ENCODE measurements at regions not wholly inside any gene's neighbourhood (a gene's known extent, or its start where the extent isn't known, plus 50 kb on each side); places are given as distances from the start of the nearest gene placed in this dataset.

DNA sequence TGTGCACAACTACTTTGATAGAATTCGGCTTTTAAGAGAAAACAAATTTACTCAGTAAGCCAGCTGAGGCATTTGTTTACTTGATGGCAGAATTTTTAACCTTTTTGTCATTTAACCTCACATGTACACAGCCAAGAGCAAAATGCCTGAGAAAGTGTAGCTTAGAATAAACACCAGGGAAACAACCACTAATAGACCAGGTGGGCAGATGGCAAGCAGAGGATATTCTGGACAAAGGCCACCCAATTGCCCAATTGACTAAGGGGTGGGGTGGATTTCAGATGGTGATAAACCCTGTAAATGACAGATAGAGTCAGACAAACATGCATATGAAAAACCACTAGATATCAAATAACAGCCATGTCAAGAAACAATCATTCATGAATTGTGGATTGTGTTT, 190.7 kb upstream of the FBXL4 start:
- DNase-seq (ENCODE audit: low spot score) = no peak

GRCh38 chr6:99137314-99137713, 189.6 kb upstream of the FBXL4 start:
- DNase-seq (ENCODE audit: low spot score) = no peak

- no peak for DNase-seq (ENCODE audit: low spot score)
These were observed 188.7 kb upstream of the FBXL4 start for GRCh38 chr6:99136488-99136887.

GRCh38 chr6:99132026-99132635, 184.4 kb upstream of the FBXL4 start:
- no peak for DNase-seq (ENCODE audit: low spot score)

DNA sequence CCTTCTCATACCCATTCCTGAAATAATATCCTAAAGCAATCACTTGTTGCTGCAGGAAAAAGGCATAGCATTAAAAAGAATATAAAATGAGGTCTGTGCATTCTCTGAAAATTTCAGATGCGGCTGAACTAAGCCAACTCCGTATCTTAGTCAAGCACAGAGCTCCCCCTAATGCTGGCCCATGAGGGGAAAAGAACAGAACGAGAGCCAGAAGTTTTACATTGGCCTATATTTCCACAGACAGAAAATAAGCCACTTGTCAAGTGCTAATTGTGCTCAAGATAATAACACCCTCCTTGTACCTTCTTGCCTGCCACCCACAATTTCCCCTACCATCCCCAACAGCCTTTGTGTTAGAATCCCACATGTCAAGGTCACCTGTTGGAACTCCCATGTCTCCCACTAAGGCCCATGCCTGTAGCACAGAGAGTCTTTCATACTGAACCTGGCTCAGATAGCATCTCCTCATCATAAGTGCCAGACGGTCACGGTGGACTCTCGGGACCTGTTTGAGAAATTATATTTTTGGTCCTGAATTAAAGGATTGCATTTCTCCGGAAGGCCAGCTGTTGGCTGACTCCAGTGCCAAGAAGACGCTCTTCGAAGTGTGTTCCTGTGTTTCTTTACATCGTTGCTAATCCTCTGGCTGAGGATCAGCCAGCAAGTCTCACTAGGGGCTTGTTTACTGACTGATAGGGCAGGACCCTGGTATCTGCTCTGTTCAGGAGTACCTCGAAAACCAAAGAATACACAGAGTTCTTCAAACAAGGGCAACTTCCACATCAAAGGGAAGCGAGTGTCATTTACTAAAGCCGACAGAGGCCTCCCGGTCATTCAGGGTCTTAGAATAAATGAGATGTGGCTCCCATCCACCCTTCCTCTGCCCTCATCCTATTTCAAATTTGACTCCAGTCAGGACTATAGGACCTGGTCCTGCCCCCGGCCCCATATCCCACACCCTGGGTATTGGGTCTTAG, 183.4 kb upstream of the FBXL4 start:
- no peak for DNase-seq (ENCODE audit: low spot score)

DNA sequence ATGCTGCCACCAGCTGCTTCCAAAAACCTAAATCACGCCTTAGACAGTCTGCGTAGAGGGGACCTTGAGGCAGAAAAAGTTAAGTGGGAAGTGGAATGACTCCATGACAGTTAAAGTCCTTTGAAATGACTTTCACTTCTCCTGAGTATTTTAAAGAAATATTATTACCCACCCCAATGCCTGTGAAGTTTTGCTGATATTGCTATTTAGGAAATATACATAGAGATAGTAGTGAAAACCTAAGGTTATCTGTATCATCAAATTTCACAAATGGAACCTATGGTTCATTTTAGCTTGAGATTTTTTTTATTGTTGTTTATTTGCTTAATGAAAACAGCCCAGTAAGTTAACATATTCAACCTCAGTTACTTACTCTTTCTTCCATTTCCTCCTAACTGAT, 182.1 kb upstream of the FBXL4 start:
- DNase-seq (ENCODE audit: low spot score) = no peak

DNA sequence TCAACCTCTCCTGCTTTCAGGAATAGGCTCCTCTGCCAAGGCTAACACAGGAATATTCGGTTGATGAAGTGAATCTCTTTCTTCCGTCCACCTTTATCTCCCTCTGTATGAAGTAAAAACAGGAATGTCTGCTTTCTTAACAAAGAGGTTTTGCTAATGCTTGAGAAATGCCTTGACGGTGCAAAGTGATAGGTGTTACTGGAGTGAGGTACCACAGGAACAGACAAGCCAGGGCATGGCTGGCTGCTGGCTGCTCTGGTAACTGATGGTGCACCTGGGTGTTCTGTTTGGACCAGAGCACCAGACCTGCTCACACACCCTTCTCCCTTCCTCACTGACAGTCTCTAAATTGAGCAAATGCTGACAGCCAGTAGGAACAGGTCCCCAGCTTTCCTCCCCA, 174.0 kb upstream of the FBXL4 start:
- no peak for DNase-seq (ENCODE audit: low spot score)

DNA sequence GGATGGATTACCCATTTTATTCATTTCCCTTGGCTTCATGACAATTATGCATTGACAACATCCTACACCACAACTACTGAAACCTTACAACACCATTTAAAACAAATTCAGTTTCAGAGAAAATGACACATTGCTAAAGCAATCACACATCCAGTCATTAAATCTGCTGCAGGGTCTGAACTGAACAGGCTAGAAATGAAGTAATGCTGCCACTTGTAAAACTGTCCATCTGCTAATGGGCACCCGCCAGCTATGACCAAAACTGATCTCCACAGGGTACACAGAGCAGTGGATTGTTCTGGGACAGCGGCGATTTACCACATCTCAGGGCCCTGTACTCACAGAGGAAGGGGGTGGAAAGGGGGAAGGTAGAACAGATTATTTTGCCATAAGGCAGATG, 172.9 kb upstream of the FBXL4 start:
- no peak for DNase-seq (ENCODE audit: low spot score)

DNA sequence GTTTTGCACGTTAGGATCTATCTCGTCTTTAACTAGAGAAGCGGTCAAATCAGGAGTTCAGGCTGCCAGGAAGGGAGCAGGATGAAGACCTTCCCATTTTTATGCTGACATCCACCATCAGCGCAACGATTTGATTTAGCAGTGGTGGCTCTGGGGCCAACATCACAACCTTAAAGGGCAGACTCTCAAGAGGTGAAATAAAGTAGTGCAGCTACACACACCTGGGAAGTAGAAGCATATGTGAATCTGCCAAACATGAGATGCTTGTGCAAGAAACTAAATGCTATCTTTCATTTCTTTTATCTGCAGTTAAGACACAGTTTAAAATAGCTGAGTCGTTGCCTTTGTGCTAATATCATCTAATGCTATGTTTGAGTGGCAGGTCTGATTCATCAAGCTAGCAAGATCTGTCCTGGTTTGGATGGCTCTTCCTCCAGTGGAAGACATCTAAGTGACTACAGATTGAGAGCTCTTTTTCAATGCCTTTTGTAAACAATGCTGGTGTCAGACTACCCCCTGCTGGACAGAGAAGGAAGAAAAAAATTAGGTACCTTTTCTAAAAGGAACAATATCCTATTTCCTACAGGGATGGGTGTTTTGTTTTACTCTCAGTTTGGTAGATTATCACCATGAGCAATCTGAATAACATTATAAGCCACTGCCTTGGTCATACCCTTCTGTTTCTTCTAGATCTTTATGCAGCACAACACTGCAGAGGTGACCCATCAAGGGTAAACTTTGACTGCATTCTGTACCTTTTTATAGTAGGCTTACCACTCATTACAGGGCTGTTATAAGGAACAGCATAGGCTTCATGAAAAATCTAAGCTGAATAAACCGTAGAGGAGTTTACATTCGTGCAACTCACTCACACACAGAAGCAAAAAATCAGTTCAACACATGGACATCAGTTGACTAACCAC, 171.6 kb upstream of the FBXL4 start:
- peak; percentile 3 for DNase-seq (ENCODE audit: low spot score)

GRCh38 chr6:99114769-99115406, 167.1 kb upstream of the FBXL4 start:
- DNase-seq (ENCODE audit: low spot score) = no peak

DNA sequence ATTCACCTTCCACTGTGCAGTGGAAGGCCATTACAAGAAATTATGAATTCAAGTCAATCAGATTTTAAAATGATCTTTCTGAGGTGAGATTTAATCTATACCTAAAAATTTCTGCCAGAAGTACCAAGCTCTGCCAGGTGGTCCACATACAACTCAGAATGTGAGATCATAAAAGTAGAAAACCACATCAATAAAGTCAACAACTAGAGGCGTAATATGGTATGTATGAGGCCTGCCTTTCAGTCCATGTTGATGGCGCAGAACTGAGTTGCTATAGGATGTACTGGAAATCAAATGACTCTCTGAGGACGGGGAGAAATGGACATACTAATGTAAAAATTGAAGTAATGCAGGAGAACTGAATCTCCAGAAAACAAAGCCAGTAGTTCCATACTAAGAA, 163.8 kb upstream of the FBXL4 start:
- DNase-seq (ENCODE audit: low spot score) = no peak

- DNase-seq (ENCODE audit: low spot score) = no peak
These were observed 162.3 kb upstream of the FBXL4 start for GRCh38 chr6:99110029-99110428.

- DNase-seq (ENCODE audit: low spot score) = no peak
These were observed 156.5 kb upstream of the FBXL4 start for GRCh38 chr6:99104218-99104617.

GRCh38 chr6:99099243-99099642, 151.5 kb upstream of the FBXL4 start:
- no peak for DNase-seq (ENCODE audit: low spot score)

DNA sequence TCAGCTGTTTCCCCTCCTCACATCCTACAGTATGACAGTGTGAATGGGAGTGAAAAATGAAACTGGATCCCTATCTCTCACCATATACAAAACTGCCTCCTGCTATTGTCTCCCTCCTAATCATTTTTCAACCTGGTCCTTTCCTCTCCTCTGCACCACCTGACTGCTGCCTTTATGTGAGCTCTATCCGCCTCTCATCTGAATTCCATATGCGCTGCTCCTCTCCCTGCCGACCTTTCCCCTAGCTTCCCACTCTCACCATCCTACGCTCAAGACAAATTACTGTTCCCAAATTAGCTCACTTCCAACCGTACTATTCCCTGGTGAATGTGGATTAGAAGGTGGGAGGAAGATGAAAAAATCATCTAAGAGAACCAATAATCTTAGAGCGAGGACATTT, 148.4 kb upstream of the FBXL4 start:
- no peak for DNase-seq (ENCODE audit: low spot score)

GRCh38 chr6:99093456-99094190, 145.9 kb upstream of the FBXL4 start:
- DNase-seq (ENCODE audit: low spot score) = no peak

- no peak for DNase-seq (ENCODE audit: low spot score)
These were observed 144.7 kb upstream of the FBXL4 start for GRCh38 chr6:99092461-99092860.

- DNase-seq (ENCODE audit: low spot score) = no peak
These were observed 144.2 kb upstream of the FBXL4 start for GRCh38 chr6:99091985-99092384.

GRCh38 chr6:99080191-99080590, 132.4 kb upstream of the FBXL4 start:
- DNase-seq (ENCODE audit: low spot score) = no peak

DNA sequence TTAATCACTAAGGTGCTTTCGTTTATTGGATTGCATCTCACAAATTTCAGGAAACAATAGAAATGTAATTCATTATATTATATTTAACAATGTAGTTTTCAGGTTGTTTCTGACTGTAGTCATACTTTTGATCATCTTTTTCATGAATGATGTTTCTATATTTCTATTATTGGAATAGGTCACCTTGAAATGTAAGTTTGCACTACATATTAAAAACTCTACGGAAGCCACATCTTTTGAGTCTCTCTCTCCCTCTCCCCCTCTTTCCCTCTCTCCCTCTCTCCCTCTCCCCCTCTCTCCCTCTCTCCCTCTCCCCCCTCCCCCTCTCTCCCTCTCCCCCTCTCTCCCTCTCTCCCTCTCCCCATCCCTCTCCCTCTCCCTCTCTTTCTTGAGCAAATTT, 131.3 kb upstream of the FBXL4 start:
- DNase-seq (ENCODE audit: low spot score) = no peak

DNA sequence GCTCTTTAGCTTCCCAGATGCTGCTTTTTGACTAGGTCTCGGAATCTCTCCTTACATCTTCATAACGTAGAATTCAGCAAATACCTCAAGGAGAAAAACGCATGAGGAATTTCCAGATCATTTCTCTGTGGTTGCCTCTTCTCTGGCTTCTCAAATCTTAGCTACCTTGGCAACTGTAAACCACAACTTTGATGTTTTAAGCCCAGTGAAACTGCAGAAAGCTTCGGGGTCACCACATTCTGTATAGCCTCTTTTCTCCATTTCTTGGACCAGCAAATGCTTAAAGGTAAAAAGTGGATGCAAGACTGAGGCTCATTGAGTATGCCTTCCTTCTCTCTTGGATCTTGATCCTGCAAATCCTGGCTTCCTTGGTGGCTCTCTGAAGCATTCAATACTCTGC, 125.5 kb upstream of the FBXL4 start:
- DNase-seq (ENCODE audit: low spot score) = no peak
